GM21390 (cell line): ENCODE measurements at regions not wholly inside any gene's neighbourhood (a gene's known extent, or its start where the extent isn't known, plus 50 kb on each side); places are given as distances from the start of the nearest gene placed in this dataset.

Experiments
- ATAC-seq: cut with Tn5 transposase; IDR thresholded peaks from one replicate; pipeline ENCODE4 v1.9.1; 2021; ENCODE audit not compliant: unreplicated experiment

- no peak for ATAC-seq
Observed at GRCh38 chr3:16102187-16102561, 72.3 kb upstream of the GALNT15 start.

- ATAC-seq: no peak
Observed at GRCh38 chr3:16102905-16103364, 71.5 kb upstream of the GALNT15 start.

GRCh38 chr3:16103472-16103871, 71.0 kb upstream of the GALNT15 start:
- ATAC-seq: no peak

GRCh38 chr3:16104156-16104555, 70.3 kb upstream of the GALNT15 start:
- ATAC-seq: no peak

GRCh38 chr3:16106050-16106449, 68.4 kb upstream of the GALNT15 start:
- no peak for ATAC-seq

- no peak for ATAC-seq
Observed at GRCh38 chr3:16108424-16108823, 66.1 kb upstream of the GALNT15 start.

- ATAC-seq: no peak
Observed at GRCh38 chr3:16109929-16110328, 64.6 kb upstream of the GALNT15 start.

GRCh38 chr3:16112910-16113504, 61.5 kb upstream of the GALNT15 start:
- no peak for ATAC-seq

GRCh38 chr3:16113704-16114103, 60.8 kb upstream of the GALNT15 start:
- no peak for ATAC-seq

GRCh38 chr3:16114429-16114828, 60.1 kb upstream of the GALNT15 start:
- no peak for ATAC-seq

GRCh38 chr3:16114930-16115329, 59.5 kb upstream of the GALNT15 start:
- no peak for ATAC-seq

- ATAC-seq: no peak
Observed at GRCh38 chr3:16118396-16118795, 56.1 kb upstream of the GALNT15 start.

GRCh38 chr3:16119887-16120286, 54.6 kb upstream of the GALNT15 start:
- ATAC-seq: no peak

GRCh38 chr3:16121391-16121790, 53.1 kb upstream of the GALNT15 start:
- ATAC-seq: no peak

GRCh38 chr3:16122155-16122554, 52.3 kb upstream of the GALNT15 start:
- ATAC-seq: no peak

GRCh38 chr3:16122661-16123060, 51.8 kb upstream of the GALNT15 start:
- ATAC-seq: no peak

- ATAC-seq: no peak
Observed at GRCh38 chr3:16124636-16125035, 49.8 kb upstream of the GALNT15 start.
